ENCODE measurements at regions not wholly inside any gene's neighbourhood (a gene's known extent, or its start where the extent isn't known, plus 50 kb on each side); places are given as distances from the start of the nearest gene placed in this dataset.
A peak's percentile ranks its signal among the peaks of the same experiment; 100 is the strongest.

- intact Hi-C loops (cut with micrococcal nuclease; ENCODE audit: unreplicated experiment), result no loop called here
- Histone ChIP-seq H3K36me3 (ENCODE audit: control insufficient read depth, insufficient read depth, low read length) (no peaks in the 10 kb centered on the region), H3K27me3 (replicated peaks; ENCODE audit: control insufficient read depth, insufficient read depth, low read length) (no peaks in the 10 kb centered on the region), H3K4me1 (peaks cover 11% of the 10 kb centered on the region), H3K9me3 (peaks cover 7% of the 10 kb centered on the region; the same call in 1 of the 2 replicates), H3K4me3 (ENCODE audit: low read depth, low read length) (no peak overlapping the region)
- no TSS peak for BruUV-seq (replicated peaks)
- Mint-ChIP-seq H3K4me3 (ENCODE audit: unreplicated experiment) (no peak overlapping the region), H3K9me3 (ENCODE audit: unreplicated experiment) (peaks cover 14% of the 10 kb centered on the region), H3K36me3 (ENCODE audit: insufficient read depth, unreplicated experiment) (no peaks in the 10 kb centered on the region), H3K27me3 (ENCODE audit: insufficient read depth, unreplicated experiment) (peaks cover 6% of the 10 kb centered on the region), H3K27ac (ENCODE audit: unreplicated experiment) (no peak overlapping the region), H3K4me1 (ENCODE audit: low read depth, unreplicated experiment) (peaks cover 13% of the 10 kb centered on the region)
- CTCF ChIA-PET, result no interaction called here
- DNase-seq, result no peak
- no peak for TF ChIP-seq CTCF (IDR thresholded peaks at IDR 0.05; ENCODE audit: insufficient read depth in 1 of 2, low read depth in 1 of 2, low read length in 1 of 2, severe bottlenecking in 1 of 2, unreplicated experiment in 1 of 2)
- POLR2A ChIA-PET, result no interaction called here
These were observed 200.3 kb downstream of the SNX18 start for GRCh38 chr5:54717870-54718269.

GRCh38 chr5:54717459-54717858 lies 199.9 kb downstream of the SNX18 start:
- POLR2A ChIA-PET, result no interaction called here
- no TSS peak for BruUV-seq (replicated peaks)
- Histone ChIP-seq H3K9me3 (peaks cover 7% of the 10 kb centered on the region; the same call in 1 of the 2 replicates), H3K4me3 (ENCODE audit: low read depth, low read length) (no peak overlapping the region), H3K4me1 (peaks cover 11% of the 10 kb centered on the region), H3K36me3 (ENCODE audit: control insufficient read depth, insufficient read depth, low read length) (no peaks in the 10 kb centered on the region), H3K27me3 (replicated peaks; ENCODE audit: control insufficient read depth, insufficient read depth, low read length) (no peaks in the 10 kb centered on the region)
- peaks cover 6% of the 10 kb centered on the region for H3K27me3 Mint-ChIP-seq (ENCODE audit: insufficient read depth, unreplicated experiment)
- CTCF ChIA-PET, result no interaction called here
- intact Hi-C loops (cut with micrococcal nuclease; ENCODE audit: unreplicated experiment), result no loop called here
- no peaks in the 10 kb centered on the region for H3K36me3 Mint-ChIP-seq (ENCODE audit: insufficient read depth, unreplicated experiment)
- peaks cover 13% of the 10 kb centered on the region for H3K4me1 Mint-ChIP-seq (ENCODE audit: low read depth, unreplicated experiment)
- H3K4me3 Mint-ChIP-seq (ENCODE audit: unreplicated experiment), result no peak overlapping the region
- TF ChIP-seq CTCF (IDR thresholded peaks at IDR 0.05; ENCODE audit: insufficient read depth in 1 of 2, low read depth in 1 of 2, low read length in 1 of 2, severe bottlenecking in 1 of 2, unreplicated experiment in 1 of 2), result no peak
- H3K9me3 Mint-ChIP-seq (ENCODE audit: unreplicated experiment), result peaks cover 14% of the 10 kb centered on the region
- DNase-seq, result no peak
- H3K27ac Mint-ChIP-seq (ENCODE audit: unreplicated experiment), result no peak overlapping the region

GRCh38 chr5:54713923-54714581 lies 196.5 kb downstream of the SNX18 start:
- no peak for TF ChIP-seq CTCF (IDR thresholded peaks at IDR 0.05; ENCODE audit: insufficient read depth in 1 of 2, low read depth in 1 of 2, low read length in 1 of 2, severe bottlenecking in 1 of 2, unreplicated experiment in 1 of 2)
- Histone ChIP-seq H3K4me3 (ENCODE audit: low read depth, low read length) (no peak overlapping the region), H3K4me1 (peaks cover 11% of the 10 kb centered on the region), H3K36me3 (ENCODE audit: control insufficient read depth, insufficient read depth, low read length) (no peaks in the 10 kb centered on the region), H3K9me3 (peaks cover 10% of the 10 kb centered on the region; the same call in 1 of the 2 replicates), H3K27me3 (replicated peaks; ENCODE audit: control insufficient read depth, insufficient read depth, low read length) (no peaks in the 10 kb centered on the region)
- Mint-ChIP-seq H3K4me3 (ENCODE audit: unreplicated experiment) (no peak overlapping the region), H3K4me1 (ENCODE audit: low read depth, unreplicated experiment) (peaks cover 13% of the 10 kb centered on the region), H3K27me3 (ENCODE audit: insufficient read depth, unreplicated experiment) (peaks cover 8% of the 10 kb centered on the region), H3K9me3 (ENCODE audit: unreplicated experiment) (peaks cover 26% of the 10 kb centered on the region), H3K36me3 (ENCODE audit: insufficient read depth, unreplicated experiment) (no peaks in the 10 kb centered on the region), H3K27ac (ENCODE audit: unreplicated experiment) (peak overlapping the region; percentile 10)
- peak; percentile 8 to 47 for DNase-seq
- POLR2A ChIA-PET, result no interaction called here
- CTCF ChIA-PET, result no interaction called here
- no TSS peak for BruUV-seq (replicated peaks)
- intact Hi-C loops (cut with micrococcal nuclease; ENCODE audit: unreplicated experiment), result no loop called here
